ENCODE measurements at regions not wholly inside any gene's neighbourhood (a gene's known extent, or its start where the extent isn't known, plus 50 kb on each side); places are given as distances from the start of the nearest gene placed in this dataset.
"Not testable (repeated sequence)": the region's sequence is repeated elsewhere in the genome, so short reads cannot be mapped to it uniquely, and the experiment has no call there.

GRCh38 chr9:75462866-75463265, 374.6 kb downstream of the OSTF1 start:
- no peak for DNase-seq

GRCh38 chr9:75463871-75464270, 375.6 kb downstream of the OSTF1 start:
- no peak for DNase-seq

GRCh38 chr9:75464726-75465125, 376.4 kb downstream of the OSTF1 start:
- DNase-seq = no peak

GRCh38 chr9:75467142-75467541, 378.8 kb downstream of the OSTF1 start:
- no peak for DNase-seq

GRCh38 chr9:75471549-75472114, 383.3 kb downstream of the OSTF1 start:
- DNase-seq = no peak

GRCh38 chr9:75482566-75482965, 394.3 kb downstream of the OSTF1 start:
- no peak for DNase-seq

- no peak for DNase-seq
Measured at GRCh38 chr9:75483636-75484035, 395.3 kb downstream of the OSTF1 start.

- DNase-seq = no peak
Measured at GRCh38 chr9:75487856-75488718, 399.8 kb downstream of the OSTF1 start.

GRCh38 chr9:75488719-75489110, 400.4 kb downstream of the OSTF1 start:
- no peak for DNase-seq

GRCh38 chr9:75490326-75490725, 400.1 kb upstream of the PCSK5 start:
- no peak for DNase-seq

GRCh38 chr9:75491533-75491932, 398.9 kb upstream of the PCSK5 start:
- no peak for DNase-seq

- DNase-seq = no peak
Measured at GRCh38 chr9:75499812-75500211, 390.7 kb upstream of the PCSK5 start.

GRCh38 chr9:75500479-75500878, 390.0 kb upstream of the PCSK5 start:
- DNase-seq = no peak

- DNase-seq = not testable (repeated sequence)
Measured at GRCh38 chr9:75500940-75501339, 389.5 kb upstream of the PCSK5 start.

GRCh38 chr9:75504721-75505120, 385.8 kb upstream of the PCSK5 start:
- DNase-seq = no peak

- no peak for DNase-seq
Measured at GRCh38 chr9:75505654-75506053, 384.8 kb upstream of the PCSK5 start.

- no peak for DNase-seq
Measured at GRCh38 chr9:75529463-75529862, 361.0 kb upstream of the PCSK5 start.

GRCh38 chr9:75531588-75531987, 358.9 kb upstream of the PCSK5 start:
- DNase-seq = no peak

GRCh38 chr9:75532233-75533050, 358.0 kb upstream of the PCSK5 start:
- DNase-seq = no peak

- no peak for DNase-seq
Measured at GRCh38 chr9:75539523-75539922, 350.9 kb upstream of the PCSK5 start.

GRCh38 chr9:75540185-75540584, 350.3 kb upstream of the PCSK5 start:
- DNase-seq = no peak

- DNase-seq = no peak
Measured at GRCh38 chr9:75541734-75542133, 348.7 kb upstream of the PCSK5 start.

- DNase-seq = no peak
Measured at GRCh38 chr9:75544815-75545214, 345.7 kb upstream of the PCSK5 start.

- DNase-seq = no peak
Measured at GRCh38 chr9:75545287-75545686, 345.2 kb upstream of the PCSK5 start.
